Right lobe of liver (tissue), 4 donors: ENCODE measurements at regions not wholly inside any gene's neighbourhood (a gene's known extent, or its start where the extent isn't known, plus 50 kb on each side); places are given as distances from the start of the nearest gene placed in this dataset.

Experiments
- POLR2A ChIP-seq: fragments of 450-650 bp; IDR thresholded peaks from one replicate; pipeline ENCODE4 v1.6.1; 2017; ENCODE audit warnings: antibody characterized with exemption, mild to moderate bottlenecking
- TF ChIP-seq, protein P1 (sequence below), 4 donors: fragments of 200-600 bp in 3 of 4; fragments of 450-650 bp in 1 of 4; IDR thresholded peaks; one replicate each; pipeline versions ENCODE4 v1.5.1 to v1.8.0; 2016 to 2022; ENCODE audit warnings: antibody characterized with exemption in 4 of 4, mild to moderate bottlenecking in 2 of 4
- donor health status: DM: no; HTN: no; CAD: no.
- donor health status: DM: no; HTN: no; CAD: no.
- donor health status: DM: no; HTN: yes; CAD: no.

DNA sequence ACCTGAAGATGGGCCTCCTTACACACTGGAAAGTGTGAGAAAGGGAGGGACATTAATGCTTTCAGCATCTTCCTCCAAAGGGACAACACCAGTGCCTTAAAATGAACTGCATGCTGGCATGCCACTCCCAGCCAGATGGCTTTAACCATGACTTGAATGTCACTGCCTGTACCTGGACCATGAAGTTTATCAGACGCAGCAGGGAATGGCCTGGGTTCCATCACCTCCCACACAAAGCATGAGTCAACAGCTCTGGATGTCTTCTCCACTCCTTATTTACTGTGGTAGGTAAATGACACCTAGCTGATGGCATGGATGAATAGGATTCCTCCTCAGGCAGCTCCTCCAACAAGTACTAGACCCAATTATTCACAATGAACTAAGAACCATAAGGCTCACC lies 645.6 kb downstream of the SOX5 start:
- TF ChIP-seq, protein P1, sequence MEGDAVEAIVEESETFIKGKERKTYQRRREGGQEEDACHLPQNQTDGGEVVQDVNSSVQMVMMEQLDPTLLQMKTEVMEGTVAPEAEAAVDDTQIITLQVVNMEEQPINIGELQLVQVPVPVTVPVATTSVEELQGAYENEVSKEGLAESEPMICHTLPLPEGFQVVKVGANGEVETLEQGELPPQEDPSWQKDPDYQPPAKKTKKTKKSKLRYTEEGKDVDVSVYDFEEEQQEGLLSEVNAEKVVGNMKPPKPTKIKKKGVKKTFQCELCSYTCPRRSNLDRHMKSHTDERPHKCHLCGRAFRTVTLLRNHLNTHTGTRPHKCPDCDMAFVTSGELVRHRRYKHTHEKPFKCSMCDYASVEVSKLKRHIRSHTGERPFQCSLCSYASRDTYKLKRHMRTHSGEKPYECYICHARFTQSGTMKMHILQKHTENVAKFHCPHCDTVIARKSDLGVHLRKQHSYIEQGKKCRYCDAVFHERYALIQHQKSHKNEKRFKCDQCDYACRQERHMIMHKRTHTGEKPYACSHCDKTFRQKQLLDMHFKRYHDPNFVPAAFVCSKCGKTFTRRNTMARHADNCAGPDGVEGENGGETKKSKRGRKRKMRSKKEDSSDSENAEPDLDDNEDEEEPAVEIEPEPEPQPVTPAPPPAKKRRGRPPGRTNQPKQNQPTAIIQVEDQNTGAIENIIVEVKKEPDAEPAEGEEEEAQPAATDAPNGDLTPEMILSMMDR (IDR thresholded peaks at IDR 0.05): no peak
- no peak for TF ChIP-seq POLR2A
